OCI-LY3 (cell line): ENCODE measurements at regions not wholly inside any gene's neighbourhood (a gene's known extent, or its start where the extent isn't known, plus 50 kb on each side); places are given as distances from the start of the nearest gene placed in this dataset.

ENCODE experiments used
- H2AFZ ChIP-seq: fragments of 200-600, 300-600 bp; shearing (Covaris generic); 2 replicates; pipeline ENCODE4 v1.6.0; 2014; ENCODE audit warnings: antibody characterized with exemption, low read depth, low read length
- H3K27ac ChIP-seq: fragments of 200-600, 300-600 bp; sonication (generic); 2 replicates; pipeline ENCODE4 v1.5.1; 2014; ENCODE audit warnings: mild to moderate bottlenecking, low read length, moderate library complexity, mixed read lengths
- H3K27me3 ChIP-seq: fragments of 200-600, 300-600 bp; sonication (generic); 2 replicates; pipeline ENCODE4 v1.6.1; 2014; ENCODE audit warnings: low read depth, low read length, mixed read lengths
- H3K36me3 ChIP-seq: fragments of 200-600, 300-600 bp; sonication (generic); replicated peaks from 2 replicates; pipeline ENCODE3; 2014; ENCODE audit warnings: low read depth, low read length, mixed read lengths
- H3K4me1 ChIP-seq: fragments of 300-600, 200-600 bp; sonication (generic); 2 replicates; pipeline ENCODE4 v1.6.1; 2014; ENCODE audit warnings: low read length, mixed read lengths
- H3K4me2 ChIP-seq: fragments of 200-600, 300-600 bp; sonication (generic); 2 replicates; pipeline ENCODE4 v1.6.1; 2014; ENCODE audit warnings: low read length, mixed read lengths
- H3K4me3 ChIP-seq: fragments of 300-600, 200-600 bp; sonication (generic); 2 replicates; pipeline ENCODE4 v1.5.1; 2014; ENCODE audit warnings: antibody characterized with exemption, mild to moderate bottlenecking, low read length, moderate library complexity
- H3K79me2 ChIP-seq: fragments of 300-600, 200-600 bp; shearing (Covaris generic); 2 replicates; pipeline ENCODE4 v1.6.1; 2014; ENCODE audit warnings: mild to moderate bottlenecking, low read length, mixed read lengths
- H3K9ac ChIP-seq: fragments of 300-600, 200-600 bp; shearing (Covaris generic); 2 replicates; pipeline ENCODE4 v1.6.0; 2014; ENCODE audit warnings: mild to moderate bottlenecking, low read length, moderate library complexity
- H3K9me3 ChIP-seq: fragments of 200-600, 300-600 bp; shearing (Covaris generic); 2 replicates; pipeline ENCODE4 v1.6.1; 2014; ENCODE audit warnings: low read length, mixed read lengths; ENCODE audit not compliant: insufficient read depth
- H4K20me1 ChIP-seq: fragments of 200-600, 300-600 bp; sonication (generic); 2 replicates; pipeline ENCODE4 v1.6.1; 2016; ENCODE audit warnings: low read length, mixed read lengths; ENCODE audit not compliant: insufficient read depth
- EZH2phosphoT487 ChIP-seq: fragments of 200-600 bp; shearing (Covaris generic); IDR thresholded peaks from 2 replicates; pipeline ENCODE4 v1.6.1; 2018; ENCODE audit warnings: antibody characterized with exemption, mixed run types, low read depth
- TF ChIP-seq, protein P1 (sequence below): fragments of 200-600, 300-600 bp; sonication (generic); IDR thresholded peaks from 2 replicates; pipeline ENCODE4 v1.5.1; 2014; ENCODE audit warnings: antibody characterized with exemption, low read length, low read depth

DNA sequence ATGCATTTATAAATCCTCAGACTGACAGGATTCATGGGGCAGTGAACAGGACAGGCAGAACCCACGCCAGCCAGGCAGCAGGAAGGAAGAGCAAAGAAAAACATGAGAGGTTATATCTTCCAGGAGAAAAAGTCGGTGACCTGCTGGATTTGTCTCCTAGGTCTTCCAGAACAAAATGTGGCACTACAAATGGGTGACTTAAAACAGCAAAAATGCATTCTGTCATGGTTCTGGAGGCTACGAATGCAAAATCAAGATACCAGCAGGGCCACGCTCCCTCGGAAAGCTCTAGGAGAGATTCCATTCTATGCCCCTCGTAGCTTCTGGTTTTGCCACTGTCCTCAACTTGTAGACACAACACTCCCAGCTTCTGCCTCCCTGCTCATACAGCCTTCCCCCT lies 63.4 kb downstream of the PSMG1 start:
- Histone ChIP-seq H2AFZ (no peak overlapping the region), H4K20me1 (no peaks in the 10 kb centered on the region), H3K4me3 (no peak overlapping the region), H3K27me3 (no peaks in the 10 kb centered on the region), H3K4me1 (no peaks in the 10 kb centered on the region), H3K36me3 (no peaks in the 10 kb centered on the region), H3K9ac (no peak overlapping the region), H3K9me3 (no peaks in the 10 kb centered on the region), H3K4me2 (no peak overlapping the region), H3K79me2 (no peaks in the 10 kb centered on the region), H3K27ac (no peak overlapping the region)
- TF ChIP-seq EZH2phosphoT487, result no peak

DNA sequence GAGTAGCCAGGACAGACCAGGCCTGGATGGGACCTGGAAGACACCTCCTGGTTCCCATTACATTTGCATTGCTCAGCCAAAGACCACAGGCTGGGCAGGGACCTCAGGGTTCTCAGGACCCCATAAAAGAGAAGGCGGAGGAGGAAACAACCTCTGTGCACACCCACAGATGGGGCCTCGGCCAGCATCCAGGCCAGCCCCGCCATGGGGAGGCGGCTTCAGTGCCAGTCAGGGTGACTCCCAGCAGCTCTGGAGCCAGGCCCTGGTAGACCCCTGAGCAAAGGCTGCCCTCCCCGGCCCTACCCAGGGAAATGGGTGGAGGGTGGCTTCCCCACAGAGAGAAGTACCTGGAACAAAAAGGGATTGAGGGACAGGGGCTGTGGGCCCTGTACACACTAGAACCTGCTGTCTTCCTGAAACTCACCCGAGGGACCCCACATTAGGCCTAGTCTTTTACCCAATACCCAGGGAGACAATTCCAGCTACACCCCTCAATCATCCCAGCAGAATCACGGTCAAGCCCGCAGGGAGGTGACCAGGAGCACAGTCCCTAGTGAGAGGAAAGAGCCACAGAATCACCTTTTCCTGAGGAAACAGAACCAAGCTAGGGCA lies 64.5 kb downstream of the PSMG1 start:
- no peak for TF ChIP-seq EZH2phosphoT487
- TF ChIP-seq, protein P1, sequence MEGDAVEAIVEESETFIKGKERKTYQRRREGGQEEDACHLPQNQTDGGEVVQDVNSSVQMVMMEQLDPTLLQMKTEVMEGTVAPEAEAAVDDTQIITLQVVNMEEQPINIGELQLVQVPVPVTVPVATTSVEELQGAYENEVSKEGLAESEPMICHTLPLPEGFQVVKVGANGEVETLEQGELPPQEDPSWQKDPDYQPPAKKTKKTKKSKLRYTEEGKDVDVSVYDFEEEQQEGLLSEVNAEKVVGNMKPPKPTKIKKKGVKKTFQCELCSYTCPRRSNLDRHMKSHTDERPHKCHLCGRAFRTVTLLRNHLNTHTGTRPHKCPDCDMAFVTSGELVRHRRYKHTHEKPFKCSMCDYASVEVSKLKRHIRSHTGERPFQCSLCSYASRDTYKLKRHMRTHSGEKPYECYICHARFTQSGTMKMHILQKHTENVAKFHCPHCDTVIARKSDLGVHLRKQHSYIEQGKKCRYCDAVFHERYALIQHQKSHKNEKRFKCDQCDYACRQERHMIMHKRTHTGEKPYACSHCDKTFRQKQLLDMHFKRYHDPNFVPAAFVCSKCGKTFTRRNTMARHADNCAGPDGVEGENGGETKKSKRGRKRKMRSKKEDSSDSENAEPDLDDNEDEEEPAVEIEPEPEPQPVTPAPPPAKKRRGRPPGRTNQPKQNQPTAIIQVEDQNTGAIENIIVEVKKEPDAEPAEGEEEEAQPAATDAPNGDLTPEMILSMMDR, result no peak
- H3K4me2 ChIP-seq, result no peak overlapping the region
- H4K20me1 ChIP-seq, result no peaks in the 10 kb centered on the region

DNA sequence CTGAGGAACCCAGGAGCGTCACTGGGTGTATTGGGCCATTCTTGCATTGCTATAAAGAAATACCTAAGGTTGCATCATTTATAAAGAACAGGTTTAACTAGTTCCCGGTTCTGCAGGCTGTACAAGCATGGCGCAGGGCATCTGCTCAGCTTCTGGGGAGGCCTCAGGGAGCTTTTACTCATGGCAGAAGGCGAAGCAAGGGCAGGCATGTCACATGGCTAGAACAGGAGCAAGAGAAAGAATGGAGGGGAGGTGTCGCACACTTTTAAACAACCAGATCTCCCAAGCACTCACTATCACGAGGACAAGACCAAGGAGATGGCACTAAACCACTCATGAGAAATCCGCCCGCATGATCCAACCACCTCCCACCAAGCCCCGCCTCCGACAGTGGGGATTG lies 65.2 kb downstream of the PSMG1 start:
- no peaks in the 10 kb centered on the region for H3K4me1 ChIP-seq
- H3K9me3 ChIP-seq, result no peaks in the 10 kb centered on the region

More for the DNA sequence above, 64.5 kb downstream of the PSMG1 start:
- H3K4me1 ChIP-seq, result no peaks in the 10 kb centered on the region
- no peak overlapping the region for H3K9ac ChIP-seq
- H3K9me3 ChIP-seq, result no peaks in the 10 kb centered on the region
- H3K36me3 ChIP-seq, result no peaks in the 10 kb centered on the region
- no peaks in the 10 kb centered on the region for H3K79me2 ChIP-seq
- H3K4me3 ChIP-seq, result no peak overlapping the region
- 0 out of 2 replicates have a peak, but pooled peaks cover 4% of the 10 kb centered on the region for H3K27me3 ChIP-seq
- no peak overlapping the region for H2AFZ ChIP-seq
- H3K27ac ChIP-seq, result no peak overlapping the region

DNA sequence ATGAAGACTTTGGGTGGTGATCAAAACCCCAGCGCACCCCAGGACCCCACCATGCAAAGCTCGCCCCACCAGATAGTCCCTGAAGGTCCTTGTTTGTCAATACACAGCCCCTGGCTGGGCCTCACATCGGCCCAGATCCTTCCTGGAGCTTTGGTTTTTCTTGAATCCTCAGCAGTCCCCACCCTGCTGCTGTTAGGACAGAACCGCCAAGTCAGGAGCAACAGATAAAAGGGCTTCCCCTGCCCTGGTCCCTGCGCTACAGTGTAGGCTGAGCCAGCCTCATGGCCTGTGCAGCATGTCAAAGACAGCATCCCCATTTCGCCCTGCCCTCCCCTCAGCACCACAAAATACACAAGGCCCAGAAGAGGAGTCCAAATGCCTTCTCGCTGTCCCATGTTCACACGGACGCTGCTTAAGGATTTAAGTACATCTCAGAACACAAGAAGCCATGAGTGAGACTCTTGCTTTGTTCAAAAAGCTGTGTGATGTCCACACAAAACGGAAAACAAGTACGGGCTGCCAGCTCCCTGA lies 65.7 kb downstream of the PSMG1 start:
- Histone ChIP-seq H3K79me2 (no peaks in the 10 kb centered on the region), H4K20me1 (no peaks in the 10 kb centered on the region), H3K4me2 (no peak overlapping the region), H3K27me3 (0 out of 2 replicates have a peak, but pooled peaks cover 4% of the 10 kb centered on the region), H3K9ac (no peak overlapping the region), H2AFZ (no peak overlapping the region), H3K36me3 (no peaks in the 10 kb centered on the region), H3K9me3 (no peaks in the 10 kb centered on the region), H3K4me3 (no peak overlapping the region), H3K4me1 (no peaks in the 10 kb centered on the region), H3K27ac (no peak overlapping the region)
- no peak for TF ChIP-seq EZH2phosphoT487
- TF ChIP-seq, protein P1, result no peak

More for the DNA sequence above, 65.2 kb downstream of the PSMG1 start:
- Histone ChIP-seq H3K27ac (no peak overlapping the region), H3K27me3 (0 out of 2 replicates have a peak, but pooled peaks cover 4% of the 10 kb centered on the region), H2AFZ (no peak overlapping the region), H3K9ac (no peak overlapping the region), H3K4me3 (no peak overlapping the region), H3K4me2 (no peak overlapping the region), H4K20me1 (no peaks in the 10 kb centered on the region), H3K36me3 (no peaks in the 10 kb centered on the region), H3K79me2 (no peaks in the 10 kb centered on the region)
- TF ChIP-seq, protein P1, result no peak
- TF ChIP-seq EZH2phosphoT487, result no peak
